Natural killer cell (primary cell): ENCODE measurements at regions not wholly inside any gene's neighbourhood (a gene's known extent, or its start where the extent isn't known, plus 50 kb on each side); places are given as distances from the start of the nearest gene placed in this dataset.

ENCODE experiments used
- ATAC-seq, 3 donors: fragments of 150-1000 bp in 2 of 3; fragments of 200-7000 bp in 1 of 3; cut with Tn5 transposase; 1 replicate in 1 of 3; 2 replicates in 2 of 3; pipeline ENCODE4 v1.10.0; 2021; ENCODE audit warnings: mild to moderate bottlenecking in 2 of 3, moderate library complexity in 2 of 3
- DNase-seq, 2 donors: peaks; one replicate each; pipeline versions ENCODE4 v3.0.0 to v3.0.0-alpha.2; 2013 to 2021; ENCODE audit warnings: mixed read lengths in 1 of 2
- H3K27ac ChIP-seq: one replicate; pipeline ENCODE4 v1.5.1; 2013; ENCODE audit warnings: mild to moderate bottlenecking, low read length
- H3K27me3 ChIP-seq: one replicate; pipeline ENCODE4 v1.6.1; 2013; ENCODE audit warnings: low read length; ENCODE audit not compliant: control insufficient read depth, insufficient read depth
- H3K36me3 ChIP-seq: one replicate; pipeline ENCODE4 v1.6.1; 2013; ENCODE audit warnings: low read length; ENCODE audit not compliant: control insufficient read depth, insufficient read depth
- H3K4me1 ChIP-seq: one replicate; pipeline ENCODE4 v1.6.1; 2013; ENCODE audit warnings: low read length; ENCODE audit not compliant: control insufficient read depth, insufficient read depth
- H3K4me3 ChIP-seq: one replicate; pipeline ENCODE4 v1.5.1; 2013; ENCODE audit warnings: low read length
- H3K9me3 ChIP-seq: one replicate; pipeline ENCODE4 v1.6.1; 2013; ENCODE audit warnings: low read length; ENCODE audit not compliant: control insufficient read depth, insufficient read depth
- H3K27ac Mint-ChIP-seq, 2 donors: one replicate each; pipeline ENCODE4 v1.8.0; 2022; ENCODE audit warnings: mild to moderate bottlenecking in 2 of 2, mixed read lengths in 2 of 2, moderate library complexity in 1 of 2
- H3K27me3 Mint-ChIP-seq, 2 donors: one replicate each; pipeline ENCODE4 v1.8.0; 2022; ENCODE audit warnings: low read depth in 2 of 2, mixed read lengths in 2 of 2
- H3K36me3 Mint-ChIP-seq: one replicate; pipeline ENCODE4 v1.8.0; 2022; ENCODE audit warnings: mixed read lengths
- H3K4me1 Mint-ChIP-seq, 2 donors: one replicate each; pipeline ENCODE4 v1.8.0; 2022; ENCODE audit warnings: mixed read lengths in 2 of 2
- H3K4me3 Mint-ChIP-seq: one replicate; pipeline ENCODE4 v1.8.0; 2022; ENCODE audit warnings: mild to moderate bottlenecking, moderate library complexity, mixed read lengths
- H3K9me3 Mint-ChIP-seq, 2 donors: one replicate each; pipeline ENCODE4 v1.8.0; 2022; ENCODE audit warnings: mixed read lengths in 2 of 2
- CTCF ChIP-seq: fragments of 200-600 bp; IDR thresholded peaks from one replicate; pipeline ENCODE4 v1.8.0; 2022; ENCODE audit warnings: antibody characterized with exemption
- WGBS: methylation state at CpG from one replicate; pipeline ENCODE4 v1.1.7; 2013; ENCODE audit warnings: missing lambda C conversion rate; ENCODE audit not compliant: insufficient coverage; 5-methylcytosine and 5-hydroxymethylcytosine counted together
- intact Hi-C: fragments of 100-400 bp; cut with micrococcal nuclease; formaldehyde crosslinking; loops from one replicate; pipeline ENCODE4 v1.14.2; 2022

GRCh38 chr11:134876226-134876625, 464.2 kb upstream of the B3GAT1 start:
- no peak overlapping the region for H3K27ac Mint-ChIP-seq
- no peaks in the 10 kb centered on the region for H3K9me3 Mint-ChIP-seq
- Histone ChIP-seq H3K4me3 (no peak overlapping the region), H3K27ac (no peak overlapping the region), H3K36me3 (no peaks in the 10 kb centered on the region), H3K27me3 (no peaks in the 10 kb centered on the region), H3K4me1 (no peaks in the 10 kb centered on the region), H3K9me3 (no peaks in the 10 kb centered on the region)
- no peak for DNase-seq
- H3K4me1 Mint-ChIP-seq, result peaks cover 0 to 7% of the 10 kb centered on the region in 2 donors
- 84% methylated on average over 8 of the region's 8 CpGs for WGBS
- intact Hi-C loops, result no loop called here
- TF ChIP-seq CTCF, result no peak
- peaks cover 17 to 24% of the 10 kb centered on the region in 2 donors for H3K27me3 Mint-ChIP-seq
- ATAC-seq, result no peak
- no peaks in the 10 kb centered on the region for H3K36me3 Mint-ChIP-seq
- H3K4me3 Mint-ChIP-seq, result no peak overlapping the region

GRCh38 chr11:134866981-134867675, 455.1 kb upstream of the B3GAT1 start:
- H3K4me1 ChIP-seq, result no peaks in the 10 kb centered on the region
- no peak overlapping the region for H3K27ac ChIP-seq
- Mint-ChIP-seq H3K27me3 (peaks cover 8 to 14% of the 10 kb centered on the region in 2 donors), H3K4me1 (no peaks in the 10 kb centered on the region), H3K4me3 (no peak overlapping the region), H3K27ac (no peak overlapping the region), H3K36me3 (no peaks in the 10 kb centered on the region), H3K9me3 (no peaks in the 10 kb centered on the region)
- intact Hi-C loops, result no loop called here
- no peaks in the 10 kb centered on the region for H3K9me3 ChIP-seq
- WGBS, result 87% methylated on average over 11 of the region's 11 CpGs
- H3K36me3 ChIP-seq, result no peaks in the 10 kb centered on the region
- TF ChIP-seq CTCF, result no peak
- ATAC-seq (no peak), DNase-seq (no peak)
- H3K27me3 ChIP-seq, result no peaks in the 10 kb centered on the region
- no peak overlapping the region for H3K4me3 ChIP-seq

GRCh38 chr11:134866215-134866614, 454.2 kb upstream of the B3GAT1 start:
- no peak for DNase-seq
- no peak overlapping the region for H3K4me3 ChIP-seq
- H3K9me3 ChIP-seq, result no peaks in the 10 kb centered on the region
- TF ChIP-seq CTCF, result no peak
- no peaks in the 10 kb centered on the region for H3K36me3 ChIP-seq
- Mint-ChIP-seq H3K9me3 (no peaks in the 10 kb centered on the region), H3K36me3 (no peaks in the 10 kb centered on the region), H3K4me1 (no peaks in the 10 kb centered on the region), H3K4me3 (no peak overlapping the region), H3K27ac (no peak overlapping the region), H3K27me3 (peaks cover 7 to 17% of the 10 kb centered on the region in 2 donors)
- WGBS, result 78% methylated on average over 6 of the region's 6 CpGs
- intact Hi-C loops, result no loop called here
- no peaks in the 10 kb centered on the region for H3K4me1 ChIP-seq
- H3K27me3 ChIP-seq, result no peaks in the 10 kb centered on the region
- no peak overlapping the region for H3K27ac ChIP-seq
- ATAC-seq, result no peak

DNA sequence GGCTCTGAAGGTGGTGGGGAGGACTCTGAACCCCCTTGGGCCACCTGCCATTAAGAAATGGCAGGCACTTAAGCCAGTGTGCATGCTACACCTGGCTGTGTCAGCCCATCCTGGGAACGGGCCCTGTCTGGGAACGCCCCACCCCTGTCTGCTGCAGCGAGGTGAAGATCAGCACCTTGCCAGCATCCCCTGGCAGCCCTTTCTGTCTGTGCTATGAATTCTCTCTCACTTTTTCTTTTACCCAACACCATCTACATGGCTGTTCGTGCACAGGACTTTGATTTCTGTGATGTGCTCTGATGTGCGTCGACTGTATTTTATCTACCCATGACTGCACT, 452.9 kb upstream of the B3GAT1 start:
- intact Hi-C loops, result no loop called here
- no peak for TF ChIP-seq CTCF
- H3K36me3 ChIP-seq, result no peaks in the 10 kb centered on the region
- H3K4me1 ChIP-seq, result no peaks in the 10 kb centered on the region
- no peak for DNase-seq
- H3K27me3 Mint-ChIP-seq, result peaks cover 10 to 28% of the 10 kb centered on the region in 2 donors
- H3K27ac Mint-ChIP-seq, result no peak overlapping the region
- no peaks in the 10 kb centered on the region for H3K36me3 Mint-ChIP-seq
- no peak overlapping the region for H3K27ac ChIP-seq
- no peaks in the 10 kb centered on the region for H3K4me1 Mint-ChIP-seq
- H3K27me3 ChIP-seq, result no peaks in the 10 kb centered on the region
- H3K9me3 Mint-ChIP-seq, result no peaks in the 10 kb centered on the region
- no peak for ATAC-seq
- WGBS, result 85% methylated on average over 6 of the region's 6 CpGs
- no peak overlapping the region for H3K4me3 ChIP-seq
- no peak overlapping the region for H3K4me3 Mint-ChIP-seq
- H3K9me3 ChIP-seq, result no peaks in the 10 kb centered on the region
